Tongue (tissue), 1 donor: ENCODE measurements at regions not wholly inside any gene's neighbourhood (a gene's known extent, or its start where the extent isn't known, plus 50 kb on each side); places are given as distances from the start of the nearest gene placed in this dataset.

Source experiments
- DNase-seq: peaks from one replicate; pipeline ENCODE4 v3.0.0-alpha.2; 2015

GRCh38 chr4:31111790-31112189 is 391.6 kb downstream of the PCDH7 start:
- no peak for DNase-seq

GRCh38 chr4:31114816-31115215 is 394.6 kb downstream of the PCDH7 start:
- peak; percentile 5 for DNase-seq

- no peak for DNase-seq
These were observed 403.9 kb downstream of the PCDH7 start for GRCh38 chr4:31124008-31124585.

- DNase-seq, result no peak
These were observed 404.9 kb downstream of the PCDH7 start for GRCh38 chr4:31125061-31125460.

- no peak for DNase-seq
These were observed 405.3 kb downstream of the PCDH7 start for GRCh38 chr4:31125496-31125895.

- DNase-seq, result no peak
These were observed 406.8 kb downstream of the PCDH7 start for GRCh38 chr4:31126881-31127398.

GRCh38 chr4:31130930-31131329 is 410.8 kb downstream of the PCDH7 start:
- DNase-seq, result no peak

- no peak for DNase-seq
These were observed 414.6 kb downstream of the PCDH7 start for GRCh38 chr4:31134720-31135119.

- DNase-seq, result no peak
These were observed 419.6 kb downstream of the PCDH7 start for GRCh38 chr4:31139767-31140166.

GRCh38 chr4:31141095-31141831 is 421.1 kb downstream of the PCDH7 start:
- DNase-seq, result no peak

- no peak for DNase-seq
These were observed 421.6 kb downstream of the PCDH7 start for GRCh38 chr4:31141832-31142142.

- DNase-seq, result no peak
These were observed 426.2 kb downstream of the PCDH7 start for GRCh38 chr4:31146366-31146765.

GRCh38 chr4:31148990-31149389 is 428.8 kb downstream of the PCDH7 start:
- no peak for DNase-seq

GRCh38 chr4:31156221-31156620 is 436.1 kb downstream of the PCDH7 start:
- no peak for DNase-seq

- DNase-seq, result no peak
These were observed 440.0 kb downstream of the PCDH7 start for GRCh38 chr4:31160146-31160545.

GRCh38 chr4:31169846-31170245 is 449.7 kb downstream of the PCDH7 start:
- DNase-seq, result no peak

- DNase-seq, result no peak
These were observed 451.2 kb downstream of the PCDH7 start for GRCh38 chr4:31171362-31171761.

GRCh38 chr4:31175242-31175910 is 455.2 kb downstream of the PCDH7 start:
- no peak for DNase-seq

GRCh38 chr4:31183256-31183655 is 463.1 kb downstream of the PCDH7 start:
- no peak for DNase-seq

GRCh38 chr4:31185014-31185585 is 464.9 kb downstream of the PCDH7 start:
- DNase-seq, result no peak

- peak; percentile 9 for DNase-seq
These were observed 467.8 kb downstream of the PCDH7 start for GRCh38 chr4:31187979-31188378.

GRCh38 chr4:31189938-31190337 is 469.8 kb downstream of the PCDH7 start:
- no peak for DNase-seq

- no peak for DNase-seq
These were observed 470.5 kb downstream of the PCDH7 start for GRCh38 chr4:31190671-31191070.
